ENCODE measurements at regions not wholly inside any gene's neighbourhood (a gene's known extent, or its start where the extent isn't known, plus 50 kb on each side); places are given as distances from the start of the nearest gene placed in this dataset.
"Not testable (repeated sequence)": the region's sequence is repeated elsewhere in the genome, so short reads cannot be mapped to it uniquely, and the experiment has no call there.

- H3K27ac ChIP-seq; intact Hi-C loops (cut with DNase I); DNase-seq; H3K36me3 ChIP-seq; H3K27me3 ChIP-seq; H3K4me3 ChIP-seq; ATAC-seq; H3K4me1 ChIP-seq; H3K9me3 ChIP-seq: not testable (repeated sequence)
Measured at GRCh38 chr1:148279002-148279542, 127.0 kb upstream of the NBPF11 start.

- H3K27ac ChIP-seq; H3K4me3 ChIP-seq; intact Hi-C loops (cut with DNase I); ATAC-seq; H3K9me3 ChIP-seq; H3K27me3 ChIP-seq; DNase-seq; H3K4me1 ChIP-seq; H3K36me3 ChIP-seq: not testable (repeated sequence)
Measured at GRCh38 chr1:148277865-148278279, 125.8 kb upstream of the NBPF11 start.

- H3K4me1 ChIP-seq; H3K27ac ChIP-seq; ATAC-seq; intact Hi-C loops (cut with DNase I); H3K9me3 ChIP-seq; H3K4me3 ChIP-seq; DNase-seq; H3K36me3 ChIP-seq: not testable (repeated sequence)
- H3K27me3 ChIP-seq: peaks cover 11% of the 10 kb centered on the region
Measured at GRCh38 chr1:148267066-148267465, 115.0 kb upstream of the NBPF11 start.

- Histone ChIP-seq H3K4me1 (peaks cover 3% of the 10 kb centered on the region), H3K4me3 (no peak overlapping the region)
Measured at GRCh38 chr1:148264374-148265276, 112.5 kb upstream of the NBPF11 start.

GRCh38 chr1:148263906-148264255, 111.8 kb upstream of the NBPF11 start:
- no peak for DNase-seq
- Histone ChIP-seq H3K27me3 (peaks cover 11% of the 10 kb centered on the region), H3K4me1 (peaks cover 3% of the 10 kb centered on the region), H3K27ac (no peak overlapping the region), H3K9me3 (no peaks in the 10 kb centered on the region), H3K36me3 (no peaks in the 10 kb centered on the region), H3K4me3 (peak overlapping the region; percentile 51)
- TF ChIP-seq CTCF (IDR thresholded peaks at IDR 0.05): no peak
- intact Hi-C loops (cut with DNase I): no loop called here
- ATAC-seq: peak; percentile 33

More at GRCh38 chr1:148264374-148265276, 112.5 kb upstream of the NBPF11 start:
- ATAC-seq (no peak), DNase-seq (no peak)
- Histone ChIP-seq H3K27me3 (peaks cover 11% of the 10 kb centered on the region), H3K9me3 (no peaks in the 10 kb centered on the region), H3K36me3 (no peaks in the 10 kb centered on the region), H3K27ac (no peak overlapping the region)
- no peak for TF ChIP-seq CTCF (IDR thresholded peaks at IDR 0.05)
- intact Hi-C loops (cut with DNase I): no loop called here

- ATAC-seq (peak; percentile 80), DNase-seq (peak; percentile 74)
- no peaks in the 10 kb centered on the region for H3K36me3 ChIP-seq
- intact Hi-C loops (cut with DNase I): no loop called here
- H3K4me1 ChIP-seq: peaks cover 3% of the 10 kb centered on the region
- TF ChIP-seq CTCF (IDR thresholded peaks at IDR 0.05): no peak
- H3K27me3 ChIP-seq: peaks cover 11% of the 10 kb centered on the region
- H3K4me3 ChIP-seq: peak overlapping the region; percentile 51
- no peaks in the 10 kb centered on the region for H3K9me3 ChIP-seq
- H3K27ac ChIP-seq: no peak overlapping the region
Measured at GRCh38 chr1:148263128-148263905, 111.2 kb upstream of the NBPF11 start.

- H3K36me3 ChIP-seq; H3K9me3 ChIP-seq; H3K27ac ChIP-seq; H3K4me1 ChIP-seq; intact Hi-C loops (cut with DNase I); H3K4me3 ChIP-seq; DNase-seq; ATAC-seq: not testable (repeated sequence)
- peaks cover 11% of the 10 kb centered on the region for H3K27me3 ChIP-seq
Measured at GRCh38 chr1:148261684-148262083, 109.6 kb upstream of the NBPF11 start.

- DNase-seq; H3K27ac ChIP-seq; ATAC-seq; H3K27me3 ChIP-seq; intact Hi-C loops (cut with DNase I); H3K9me3 ChIP-seq; H3K36me3 ChIP-seq; H3K4me1 ChIP-seq; H3K4me3 ChIP-seq: not testable (repeated sequence)
Measured at GRCh38 chr1:148257886-148258285, 105.8 kb upstream of the NBPF11 start.
